Thyroid gland (tissue), 4 donors: ENCODE measurements at regions not wholly inside any gene's neighbourhood (a gene's known extent, or its start where the extent isn't known, plus 50 kb on each side); places are given as distances from the start of the nearest gene placed in this dataset.

ENCODE experiments used
- DNase-seq, 2 donors: peaks; one replicate each; pipeline ENCODE4 v3.0.0-alpha.2; 2019
- H3K27ac ChIP-seq, 3 donors: fragments of 200-600 bp; sonication (generic); 1 replicate in 2 of 3; 2 replicates in 1 of 3; pipeline ENCODE4 v1.5.1; 2016 to 2019; ENCODE audit warnings: mild to moderate bottlenecking in 1 of 3, moderate library complexity in 1 of 3
- H3K27me3 ChIP-seq: fragments of 200-600 bp; sonication (generic); one replicate; pipeline ENCODE4 v1.5.1; 2019
- H3K36me3 ChIP-seq, 2 donors: fragments of 200-600 bp; sonication (generic); one replicate each; pipeline ENCODE4 v1.5.1; 2016 to 2019
- H3K4me1 ChIP-seq, 2 donors: fragments of 200-600 bp; sonication (generic); one replicate each; pipeline ENCODE4 v1.5.1; 2017 to 2019
- H3K4me3 ChIP-seq, 3 donors: fragments of 200-600 bp; sonication (generic); replicated peaks in 1 of 3; 1 replicate in 2 of 3; 2 replicates in 1 of 3; pipeline ENCODE4 v1.5.1; 2016; ENCODE audit warnings: mild to moderate bottlenecking in 1 of 3
- H3K9me3 ChIP-seq: fragments of 200-600 bp; sonication (generic); one replicate; pipeline ENCODE4 v1.5.1; 2017
- CTCF ChIP-seq, 6 experiments: fragments of 200-600 bp in 3 of 6; fragments of 450-650 bp in 3 of 6; sonication (generic) in 3 of 6; IDR thresholded peaks; one replicate each; pipeline ENCODE4 v1.5.1; 2016 to 2019; ENCODE audit warnings: antibody characterized with exemption in 6 of 6, mild to moderate bottlenecking in 2 of 6, inconsistent platforms in 1 of 6, moderate library complexity in 1 of 6
- POLR2A ChIP-seq, 2 donors: fragments of 450-650 bp; IDR thresholded peaks; one replicate each; pipeline ENCODE4 v1.6.1; 2017; ENCODE audit warnings: antibody characterized with exemption in 2 of 2, mild to moderate bottlenecking in 2 of 2, moderate library complexity in 1 of 2
- WGBS, 2 donors: methylation state at CpG; one replicate each; pipeline ENCODE4 v1.1.5; 2017; 5-methylcytosine and 5-hydroxymethylcytosine counted together
- intact Hi-C: fragments of 100-400 bp; cut with DNase I; formaldehyde crosslinking; loops from one replicate; pipeline ENCODE4 v1.15.1; 2023

DNA sequence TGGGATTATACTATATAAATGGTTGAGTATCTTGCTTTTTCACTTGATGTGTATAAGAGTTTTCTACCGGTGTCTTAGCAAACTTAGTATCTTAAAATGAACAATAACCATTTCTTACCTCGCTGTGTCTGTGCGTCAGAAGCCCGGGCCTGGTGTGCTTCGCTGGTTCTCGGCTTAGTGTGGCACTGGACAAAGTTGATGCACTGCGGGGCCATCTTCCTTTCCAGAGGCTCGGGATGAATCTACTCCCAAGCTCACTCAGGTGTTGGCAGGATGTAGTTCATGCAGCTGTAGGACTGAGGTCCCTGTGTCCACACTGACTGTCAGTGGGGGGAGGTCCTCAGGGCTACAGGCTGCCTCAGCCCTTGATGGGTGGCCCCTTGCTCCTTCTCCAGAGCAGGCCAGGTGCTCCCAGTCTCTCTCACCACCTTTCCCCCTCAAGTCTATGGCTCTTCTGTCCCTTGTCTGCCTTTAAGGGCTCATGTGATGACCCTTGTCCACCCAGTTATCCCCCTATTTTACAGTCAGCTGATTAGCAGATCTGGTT lies 227.8 kb downstream of the GLRX3 start:
- DNase-seq, result no peak
- Histone ChIP-seq H3K4me1 (no peaks in the 10 kb centered on the region), H3K36me3 (no peaks in the 10 kb centered on the region), H3K9me3 (no peaks in the 10 kb centered on the region), H3K27me3 (no peaks in the 10 kb centered on the region), H3K4me3 (no peak overlapping the region), H3K27ac (no peak overlapping the region)
- TF ChIP-seq CTCF (IDR thresholded peaks at IDR 0.05) (no peak), POLR2A (IDR thresholded peaks at IDR 0.05) (no peak)
- WGBS, 2 donors, result 94 to 96% methylated on average over 8 of the region's 8 CpGs
- intact Hi-C loops, result no loop called here

GRCh38 chr10:130364631-130365411 lies 228.6 kb downstream of the GLRX3 start:
- no peak overlapping the region for H3K4me3 ChIP-seq
- 77 to 80% methylated on average over 17 of the region's 17 CpGs for WGBS, 2 donors
- H3K27ac ChIP-seq, result no peak overlapping the region
- intact Hi-C loops, result no loop called here
- no peaks in the 10 kb centered on the region for H3K4me1 ChIP-seq
- H3K27me3 ChIP-seq, result no peaks in the 10 kb centered on the region
- no peak for TF ChIP-seq CTCF (IDR thresholded peaks at IDR 0.05)
- no peak for TF ChIP-seq POLR2A (IDR thresholded peaks at IDR 0.05)
- H3K9me3 ChIP-seq, result no peaks in the 10 kb centered on the region
- no peaks in the 10 kb centered on the region for H3K36me3 ChIP-seq
- DNase-seq, result no peak

DNA sequence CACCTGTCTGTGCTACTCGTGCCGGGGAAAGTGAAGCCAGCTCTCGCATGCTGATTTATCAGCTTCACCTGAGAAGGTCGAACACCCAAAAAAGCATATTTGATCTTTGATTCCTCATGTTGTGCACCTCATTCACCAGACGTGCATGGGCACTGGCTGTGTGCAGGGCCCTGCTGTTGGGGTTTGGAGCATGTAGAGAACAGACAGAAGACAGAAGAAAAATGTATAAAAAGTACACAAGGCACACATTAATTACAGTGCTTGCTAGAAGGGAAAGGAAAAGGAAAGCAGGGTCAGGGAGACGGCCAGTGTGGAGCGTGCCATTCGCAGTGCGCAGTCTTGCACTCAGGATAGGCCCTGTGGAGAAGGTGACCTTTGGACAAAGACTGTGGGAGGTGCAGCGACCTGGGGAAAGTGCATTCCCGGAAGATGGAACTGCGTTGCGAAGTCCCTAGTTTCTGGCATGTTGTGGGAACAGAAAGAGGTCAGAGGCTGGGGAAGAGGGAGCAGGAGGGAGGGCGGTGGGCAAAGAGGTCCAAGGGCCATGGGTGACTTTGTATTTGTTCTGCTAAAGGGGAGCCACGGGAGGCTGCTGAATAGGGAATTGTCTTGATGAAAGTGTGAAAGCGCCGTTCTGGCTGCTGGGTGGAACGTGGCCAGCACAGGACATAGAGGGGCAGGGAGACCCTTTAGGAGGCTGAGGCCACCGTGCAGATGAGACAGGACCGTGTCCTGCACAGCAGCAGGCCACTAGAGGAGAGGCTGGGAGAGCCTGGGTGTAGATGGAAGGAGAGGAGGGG lies 232.8 kb downstream of the GLRX3 start:
- Histone ChIP-seq H3K9me3 (no peaks in the 10 kb centered on the region), H3K4me3 (no peak overlapping the region), H3K4me1 (no peaks in the 10 kb centered on the region), H3K27me3 (no peaks in the 10 kb centered on the region), H3K36me3 (no peaks in the 10 kb centered on the region), H3K27ac (no peak overlapping the region)
- TF ChIP-seq POLR2A (IDR thresholded peaks at IDR 0.05) (no peak), CTCF (IDR thresholded peaks at IDR 0.05) (no peak)
- intact Hi-C loops, result no loop called here
- DNase-seq, result no peak
- 80 to 84% methylated on average over 20 of the region's 20 CpGs for WGBS, 2 donors

- intact Hi-C loops, result no loop called here
- TF ChIP-seq POLR2A (IDR thresholded peaks at IDR 0.05) (no peak), CTCF (IDR thresholded peaks at IDR 0.05) (no peak)
- WGBS, 2 donors, result 69 to 79% methylated on average over 8 to 12 of the region's 13 CpGs
Observed at GRCh38 chr10:130369645-130370381, 233.6 kb downstream of the GLRX3 start.

More at GRCh38 chr10:130369645-130370381, 233.6 kb downstream of the GLRX3 start:
- no peaks in the 10 kb centered on the region for H3K9me3 ChIP-seq
- no peak overlapping the region for H3K27ac ChIP-seq
- H3K4me3 ChIP-seq, result no peak overlapping the region
- no peaks in the 10 kb centered on the region for H3K36me3 ChIP-seq
- H3K4me1 ChIP-seq, result no peaks in the 10 kb centered on the region
- no peaks in the 10 kb centered on the region for H3K27me3 ChIP-seq
- DNase-seq, result no peak
